ENCODE measurements at regions not wholly inside any gene's neighbourhood (a gene's known extent, or its start where the extent isn't known, plus 50 kb on each side); places are given as distances from the start of the nearest gene placed in this dataset.

- TF ChIP-seq POLR2A (IDR thresholded peaks at IDR 0.05) (no peak), CTCF (IDR thresholded peaks at IDR 0.05) (no peak)
These were observed 1489.8 kb downstream of the STIM2 start for GRCh38 chr4:28350485-28350884.
